DOHH2 (cell line): ENCODE measurements at regions not wholly inside any gene's neighbourhood (a gene's known extent, or its start where the extent isn't known, plus 50 kb on each side); places are given as distances from the start of the nearest gene placed in this dataset.

Experiments used
- H3F3A ChIP-seq: fragments of 200-600 bp; sonication (generic), shearing (Covaris generic); 2 replicates; pipeline ENCODE4 v1.6.0; 2016; ENCODE audit warnings: antibody characterized with exemption, mild to moderate bottlenecking; ENCODE audit not compliant: control insufficient read depth, insufficient read depth
- H3K27ac ChIP-seq: fragments of 200-600 bp; sonication (generic); 2 replicates; pipeline ENCODE4 v1.5.1; 2014; ENCODE audit warnings: low read depth, mild to moderate bottlenecking, low read length, moderate library complexity
- H3K27me3 ChIP-seq: fragments of 200-600 bp; sonication (generic); 2 replicates; pipeline ENCODE4 v1.6.1; 2014; ENCODE audit warnings: mild to moderate bottlenecking, low read length, mixed read lengths; ENCODE audit not compliant: control insufficient read depth
- H3K36me3 ChIP-seq: fragments of 200-600 bp; sonication (generic); 2 replicates; pipeline ENCODE4 v1.6.1; 2014; ENCODE audit warnings: mild to moderate bottlenecking, low read length, moderate library complexity, mixed read lengths; ENCODE audit not compliant: control insufficient read depth
- H3K4me1 ChIP-seq: fragments of 200-600 bp; sonication (generic); 2 replicates; pipeline ENCODE4 v1.6.1; 2014; ENCODE audit warnings: mild to moderate bottlenecking, low read length, mixed read lengths; ENCODE audit not compliant: control insufficient read depth
- H3K4me2 ChIP-seq: fragments of 200-600 bp; sonication (generic); 2 replicates; pipeline ENCODE4 v1.6.0; 2014; ENCODE audit warnings: mild to moderate bottlenecking, low read length, moderate library complexity
- H3K4me3 ChIP-seq: fragments of 200-600 bp; sonication (generic); 2 replicates; pipeline ENCODE4 v1.5.1; 2014; ENCODE audit warnings: mild to moderate bottlenecking, low read length, mixed read lengths
- H3K79me2 ChIP-seq: fragments of 200-600 bp; sonication (generic); 2 replicates; pipeline ENCODE4 v1.6.1; 2014; ENCODE audit warnings: mild to moderate bottlenecking, low read length, mixed read lengths; ENCODE audit not compliant: control insufficient read depth
- H3K9me2 ChIP-seq: fragments of 200-600 bp; sonication (generic); replicated peaks from 2 replicates; pipeline ENCODE4 v1.6.1; 2014; ENCODE audit warnings: mild to moderate bottlenecking, low read length, mixed read lengths; ENCODE audit not compliant: control insufficient read depth
- H3K9me3 ChIP-seq: fragments of 200-600 bp; sonication (generic); 2 replicates; pipeline ENCODE4 v1.6.1; 2014; ENCODE audit warnings: antibody characterized with exemption, low read length, mixed read lengths; ENCODE audit not compliant: control insufficient read depth, insufficient read depth
- H4K20me1 ChIP-seq: fragments of 200-600 bp; sonication (generic); 2 replicates; pipeline ENCODE4 v1.6.0; 2014; ENCODE audit warnings: low read depth, mild to moderate bottlenecking, antibody characterized with exemption, low read length, moderate library complexity; ENCODE audit not compliant: control insufficient read depth, insufficient read depth
- EZH2phosphoT487 ChIP-seq: fragments of 200-600 bp; sonication (generic); IDR thresholded peaks from 2 replicates; pipeline ENCODE4 v1.6.1; 2017; ENCODE audit warnings: borderline replicate concordance, mild to moderate bottlenecking, antibody characterized with exemption, low read length, moderate library complexity, mixed read lengths
- TF ChIP-seq, protein P1 (sequence below): fragments of 200-600 bp; sonication (generic); IDR thresholded peaks from one replicate; pipeline ENCODE4 v1.5.1; 2014; ENCODE audit warnings: antibody characterized with exemption, mild to moderate bottlenecking, low read depth, low read length; ENCODE audit not compliant: poor library complexity, severe bottlenecking

DNA sequence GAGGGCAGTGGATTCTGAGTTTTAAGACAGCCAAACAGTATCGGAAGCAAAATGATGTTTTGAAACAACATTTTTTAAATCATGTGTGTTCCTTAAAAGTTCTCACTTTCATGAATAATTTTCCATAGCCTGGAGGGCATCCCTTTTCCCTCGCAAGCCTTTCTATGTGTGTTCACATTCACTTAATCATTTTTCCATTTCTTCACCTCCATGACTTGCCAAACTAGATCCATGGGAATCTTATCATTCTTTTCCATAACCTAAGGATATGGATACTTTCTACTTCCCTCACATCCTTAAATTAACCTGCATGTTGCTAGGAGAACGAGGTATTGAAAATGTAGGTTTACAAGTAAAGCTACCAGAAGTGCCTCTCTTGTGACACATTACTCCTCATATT is 94.2 kb upstream of the NPVF start:
- H3K27ac ChIP-seq = no peak overlapping the region
- no peak overlapping the region for H3K4me2 ChIP-seq
- no peak overlapping the region for H3K4me3 ChIP-seq
- H3K9me3 ChIP-seq = no peaks in the 10 kb centered on the region
- H3K27me3 ChIP-seq = peaks cover 7% of the 10 kb centered on the region; the same call in 1 of the 2 replicates
- H3K4me1 ChIP-seq = no peaks in the 10 kb centered on the region
- H4K20me1 ChIP-seq = no peaks in the 10 kb centered on the region
- H3K9me2 ChIP-seq = no peaks in the 10 kb centered on the region
- TF ChIP-seq, protein P1, sequence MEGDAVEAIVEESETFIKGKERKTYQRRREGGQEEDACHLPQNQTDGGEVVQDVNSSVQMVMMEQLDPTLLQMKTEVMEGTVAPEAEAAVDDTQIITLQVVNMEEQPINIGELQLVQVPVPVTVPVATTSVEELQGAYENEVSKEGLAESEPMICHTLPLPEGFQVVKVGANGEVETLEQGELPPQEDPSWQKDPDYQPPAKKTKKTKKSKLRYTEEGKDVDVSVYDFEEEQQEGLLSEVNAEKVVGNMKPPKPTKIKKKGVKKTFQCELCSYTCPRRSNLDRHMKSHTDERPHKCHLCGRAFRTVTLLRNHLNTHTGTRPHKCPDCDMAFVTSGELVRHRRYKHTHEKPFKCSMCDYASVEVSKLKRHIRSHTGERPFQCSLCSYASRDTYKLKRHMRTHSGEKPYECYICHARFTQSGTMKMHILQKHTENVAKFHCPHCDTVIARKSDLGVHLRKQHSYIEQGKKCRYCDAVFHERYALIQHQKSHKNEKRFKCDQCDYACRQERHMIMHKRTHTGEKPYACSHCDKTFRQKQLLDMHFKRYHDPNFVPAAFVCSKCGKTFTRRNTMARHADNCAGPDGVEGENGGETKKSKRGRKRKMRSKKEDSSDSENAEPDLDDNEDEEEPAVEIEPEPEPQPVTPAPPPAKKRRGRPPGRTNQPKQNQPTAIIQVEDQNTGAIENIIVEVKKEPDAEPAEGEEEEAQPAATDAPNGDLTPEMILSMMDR = no peak
- no peaks in the 10 kb centered on the region for H3F3A ChIP-seq
- no peaks in the 10 kb centered on the region for H3K79me2 ChIP-seq
- H3K36me3 ChIP-seq = no peaks in the 10 kb centered on the region

DNA sequence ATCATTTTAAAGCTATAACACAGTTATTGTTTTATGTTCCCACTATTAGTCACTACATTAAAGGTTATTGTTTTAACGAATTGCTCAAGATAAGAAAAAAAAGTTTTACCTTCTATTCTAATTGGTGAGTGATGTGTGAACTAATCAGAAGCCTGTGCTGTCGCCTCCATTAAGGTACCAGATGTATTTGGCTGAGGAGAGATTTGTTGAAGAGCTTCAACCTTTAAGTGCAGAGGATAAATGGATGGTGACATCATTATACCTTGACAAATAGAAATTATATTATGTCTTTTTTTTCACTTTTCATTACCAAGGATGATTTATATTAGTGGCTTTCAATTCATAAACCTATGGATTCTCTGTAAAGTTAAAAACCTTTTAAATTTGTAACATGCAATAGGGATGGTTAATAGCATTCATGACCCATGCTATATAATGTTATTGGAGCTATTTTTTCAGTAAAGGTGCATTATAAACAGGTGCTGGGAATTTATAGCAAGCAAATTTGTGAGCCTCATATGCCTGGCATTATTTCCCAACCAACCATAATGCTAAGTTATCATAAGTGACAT is 97.0 kb upstream of the NPVF start:
- peaks cover 4% of the 10 kb centered on the region; the same call in 1 of the 2 replicates for H3K27me3 ChIP-seq
- no peak for TF ChIP-seq EZH2phosphoT487
- TF ChIP-seq, protein P1 = no peak
- H3F3A ChIP-seq = no peaks in the 10 kb centered on the region
- no peaks in the 10 kb centered on the region for H4K20me1 ChIP-seq
- H3K4me2 ChIP-seq = no peak overlapping the region
- H3K4me3 ChIP-seq = no peak overlapping the region
- no peaks in the 10 kb centered on the region for H3K4me1 ChIP-seq
- no peaks in the 10 kb centered on the region for H3K9me2 ChIP-seq
- H3K9me3 ChIP-seq = no peaks in the 10 kb centered on the region
- H3K36me3 ChIP-seq = no peaks in the 10 kb centered on the region
- H3K79me2 ChIP-seq = no peaks in the 10 kb centered on the region
- H3K27ac ChIP-seq = no peak overlapping the region

DNA sequence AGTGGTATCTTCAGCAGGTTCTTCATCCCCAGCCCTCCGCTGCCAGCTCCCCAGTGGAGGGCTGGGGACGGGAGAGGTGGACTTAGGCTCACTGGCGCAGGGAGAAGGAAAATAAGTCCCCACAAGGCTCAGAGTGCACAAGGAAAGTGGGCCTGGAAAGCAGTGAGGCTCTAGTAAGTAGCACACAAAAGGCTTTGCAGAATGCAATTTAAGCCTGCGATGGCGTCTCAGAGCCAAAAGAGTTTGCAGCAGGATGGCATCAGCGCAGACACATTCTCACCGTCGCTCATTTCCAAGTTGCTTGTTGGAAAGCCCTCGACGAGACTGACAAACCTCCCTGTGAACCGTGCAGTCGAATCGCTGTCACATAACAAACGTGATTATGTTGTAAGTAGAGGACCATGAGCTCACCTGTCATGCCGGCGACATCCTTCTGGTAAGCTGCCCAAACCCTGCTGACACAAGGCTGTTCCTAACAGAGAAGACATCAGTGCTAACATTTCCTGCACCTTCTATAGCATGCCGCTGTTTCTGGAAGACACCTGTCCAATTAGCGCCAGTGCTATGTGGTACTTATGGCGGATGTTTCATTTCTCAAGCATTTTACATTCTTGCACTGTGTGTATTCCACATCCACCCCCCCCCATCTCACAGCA is 98.3 kb upstream of the NPVF start:
- Histone ChIP-seq H3K79me2 (no peaks in the 10 kb centered on the region), H3K9me2 (no peaks in the 10 kb centered on the region), H3K4me2 (no peak overlapping the region), H3F3A (no peaks in the 10 kb centered on the region), H3K36me3 (no peaks in the 10 kb centered on the region), H3K4me1 (no peaks in the 10 kb centered on the region), H3K9me3 (no peaks in the 10 kb centered on the region), H3K27me3 (peaks cover 2% of the 10 kb centered on the region; the same call in 1 of the 2 replicates), H4K20me1 (no peaks in the 10 kb centered on the region), H3K27ac (no peak overlapping the region), H3K4me3 (no peak overlapping the region)
- TF ChIP-seq, protein P1 = no peak
- TF ChIP-seq EZH2phosphoT487 = no peak
